GM19238 (cell line): ENCODE measurements at regions not wholly inside any gene's neighbourhood (a gene's known extent, or its start where the extent isn't known, plus 50 kb on each side); places are given as distances from the start of the nearest gene placed in this dataset.
"Not testable (repeated sequence)": the region's sequence is repeated elsewhere in the genome, so short reads cannot be mapped to it uniquely, and the experiment has no call there.

Source experiments
- DNase-seq: peaks from one replicate; pipeline ENCODE4 v3.0.0; 2011; ENCODE audit warnings: low spot score; ENCODE audit not compliant: insufficient read length

DNA sequence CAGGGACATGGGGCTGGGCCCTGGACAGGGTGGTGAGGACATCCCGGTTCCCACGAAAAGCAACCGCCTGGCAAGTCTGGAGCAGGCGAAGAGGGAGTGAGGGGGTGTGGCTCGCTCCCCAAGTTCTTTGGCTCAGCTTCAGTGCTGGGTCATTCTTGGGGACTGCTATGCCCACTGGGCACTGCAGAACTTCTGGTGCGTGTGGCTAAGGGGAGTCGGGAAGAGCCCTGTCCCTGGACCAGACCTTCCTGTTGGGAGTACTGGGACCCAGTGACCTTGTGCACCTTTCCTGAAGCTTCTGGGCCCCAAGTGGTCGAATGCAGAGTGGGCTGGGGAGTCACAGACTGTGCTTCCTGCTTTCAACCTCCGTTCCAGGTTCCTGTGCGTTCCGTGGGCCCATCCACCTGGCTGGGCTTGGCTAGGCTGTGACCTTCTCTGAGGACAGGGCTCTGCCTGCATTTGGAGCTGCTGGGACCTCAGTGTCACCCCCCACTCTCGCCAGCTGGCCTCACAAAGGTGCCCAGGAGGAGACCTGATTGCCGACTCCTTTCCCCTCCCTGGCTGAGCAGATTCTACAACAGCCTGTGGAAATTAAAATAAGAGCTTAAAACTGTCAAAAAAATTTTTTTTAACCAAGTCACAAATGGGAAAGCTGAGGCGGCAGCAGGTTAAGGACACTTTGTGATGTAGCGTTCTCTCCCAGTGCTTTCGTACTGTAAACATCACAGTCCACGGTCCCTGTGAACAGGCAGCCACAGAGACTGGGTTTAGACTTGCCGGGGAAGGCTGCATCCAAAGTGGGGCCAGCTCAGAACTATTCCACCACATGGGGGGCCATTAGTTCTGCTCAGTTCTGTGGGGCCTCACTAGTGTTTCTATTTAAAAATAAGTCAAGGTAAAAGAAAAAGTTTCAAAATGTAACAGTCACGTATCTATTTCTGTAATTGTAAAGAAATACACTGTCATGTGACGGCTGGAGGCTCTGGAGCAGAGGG lies 63.8 kb upstream of the WNT7B start:
- no peak for DNase-seq

DNA sequence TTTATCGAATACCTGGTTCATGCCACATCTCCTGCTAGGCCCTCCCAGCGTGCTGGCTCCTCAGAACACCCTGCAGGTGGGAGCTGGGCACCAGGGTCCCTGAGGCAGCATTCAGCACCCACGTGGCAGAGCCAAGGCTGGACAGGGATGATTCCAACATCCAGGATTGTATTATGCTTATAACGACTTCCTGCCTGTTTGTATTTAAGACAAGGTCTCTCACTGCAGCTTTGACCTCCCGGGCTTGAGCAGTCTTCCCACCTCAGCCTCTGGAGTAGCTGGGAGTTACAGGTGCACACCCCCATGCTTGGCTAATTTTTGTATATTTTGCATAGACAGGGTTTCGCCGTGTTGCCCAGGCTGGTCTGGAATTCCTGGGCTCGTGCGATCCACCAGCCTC lies 64.7 kb upstream of the WNT7B start:
- DNase-seq: no peak

DNA sequence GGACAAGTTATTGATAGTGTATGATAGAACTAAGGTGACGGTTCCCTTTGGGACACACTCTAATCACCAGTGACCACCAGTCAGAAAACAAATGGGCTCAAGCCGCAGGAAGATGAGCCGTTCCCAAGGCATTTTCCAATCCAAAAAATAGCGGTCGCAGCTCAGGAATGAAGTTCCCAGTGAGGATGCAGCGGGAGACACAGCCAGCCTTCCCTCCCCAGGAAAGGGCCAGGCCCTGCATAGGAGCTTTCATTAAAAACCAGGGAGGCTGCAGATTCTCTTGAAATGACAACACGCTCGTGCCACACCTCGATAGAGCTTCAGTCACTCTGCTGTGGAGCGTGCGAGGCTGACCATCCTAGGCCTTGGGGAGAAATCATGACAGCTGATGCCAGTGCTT lies 65.8 kb upstream of the WNT7B start:
- no peak for DNase-seq

DNA sequence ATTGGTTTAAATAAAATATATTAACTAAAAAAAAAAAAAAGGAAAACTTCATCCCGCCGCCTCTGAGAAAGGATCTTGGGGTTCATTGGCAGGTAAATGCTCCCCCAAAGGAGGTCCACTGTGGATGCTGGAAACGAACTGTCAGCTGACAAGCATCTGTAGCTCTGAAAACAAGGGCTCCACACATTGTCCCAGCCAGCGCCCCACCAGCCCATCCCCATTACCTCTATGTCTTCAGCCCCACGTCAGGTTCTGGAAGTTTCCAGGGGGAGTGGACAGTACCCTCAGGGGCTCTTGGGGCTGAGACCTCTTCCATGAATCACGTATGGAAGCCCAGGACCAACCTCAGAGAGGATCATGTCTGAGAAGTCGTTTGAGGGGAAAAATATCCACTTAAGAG lies 66.4 kb upstream of the WNT7B start:
- no peak for DNase-seq

DNA sequence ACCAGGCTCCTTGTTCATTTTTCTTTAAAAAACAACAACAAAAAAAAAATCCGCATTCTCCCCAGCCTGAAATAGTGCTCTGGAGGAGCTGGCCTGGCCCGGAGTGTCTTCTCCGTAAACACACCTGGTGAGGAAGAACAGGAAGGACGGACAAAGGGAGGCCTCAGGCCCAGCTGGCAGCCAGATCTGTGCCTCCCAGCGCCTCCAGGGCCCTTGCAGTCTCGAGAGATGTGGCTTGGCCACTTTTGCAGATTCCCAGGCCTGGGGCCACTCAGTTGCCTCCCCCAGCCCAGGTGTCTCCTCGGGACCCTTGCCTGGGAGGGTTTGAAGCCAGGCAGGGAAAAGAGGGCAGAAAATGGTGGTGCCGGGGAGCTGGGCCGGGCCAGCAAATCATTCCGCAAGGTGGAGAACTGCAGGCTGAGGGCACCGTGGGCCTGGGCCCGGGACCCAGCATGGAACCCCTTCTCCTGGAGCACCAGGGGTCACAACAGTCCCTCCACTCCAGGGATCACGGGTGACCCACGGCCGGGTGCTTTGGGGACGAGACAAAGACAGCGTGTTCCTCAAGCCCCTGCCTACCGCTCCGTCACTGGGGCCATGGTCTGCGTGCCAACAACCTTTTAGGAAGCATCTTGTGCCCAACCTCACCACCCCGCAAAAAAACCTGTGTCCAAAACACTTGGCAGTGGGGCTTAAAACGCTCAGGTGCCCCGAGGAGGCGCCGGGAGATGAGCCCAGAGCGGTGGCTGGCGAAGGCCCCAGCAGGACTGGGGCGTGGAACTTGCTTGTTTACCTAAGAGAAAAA lies 67.1 kb upstream of the WNT7B start:
- no peak for DNase-seq

DNA sequence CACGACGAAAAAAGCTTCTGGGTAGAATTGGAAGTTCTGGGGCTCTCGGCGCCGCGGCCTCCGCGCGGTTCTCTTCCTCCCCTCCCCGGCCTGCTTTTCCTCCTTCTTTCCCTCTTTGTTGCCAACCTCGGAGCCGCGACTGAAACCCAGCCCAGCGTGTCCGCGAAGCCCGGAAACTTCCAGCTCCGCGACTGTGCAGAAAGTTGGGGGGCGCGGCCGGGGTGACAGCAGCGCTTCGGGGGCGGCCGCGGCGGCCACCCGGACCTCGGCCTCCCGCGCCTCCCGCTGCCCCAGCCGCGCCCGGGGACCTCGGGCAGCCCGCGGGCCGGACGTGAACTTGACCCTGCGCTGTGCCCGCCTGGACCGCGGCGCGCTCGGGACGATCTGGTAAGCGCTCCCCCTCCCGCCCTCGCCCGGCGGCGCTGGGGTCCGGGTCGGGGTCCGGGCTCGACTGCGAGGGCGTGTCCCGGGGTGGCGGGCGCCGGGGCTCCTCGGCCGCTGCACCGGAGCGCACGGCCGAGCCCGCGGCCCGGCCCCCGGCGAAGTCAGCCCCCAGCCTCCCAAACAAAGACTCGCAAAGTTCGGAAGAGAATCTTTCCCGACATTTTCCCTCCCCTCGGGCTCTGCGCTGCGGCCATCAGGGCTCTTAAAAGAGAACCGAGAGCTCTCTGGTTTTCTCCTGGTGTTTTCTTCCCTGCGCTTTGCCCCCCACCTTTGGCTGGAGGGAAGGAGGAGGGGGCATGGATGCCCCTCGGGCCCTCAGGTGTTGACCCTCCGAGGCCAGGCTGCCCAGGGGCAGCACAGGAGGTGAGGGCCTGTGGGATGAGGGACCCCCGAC lies 67.9 kb upstream of the WNT7B start:
- no peak for DNase-seq

DNA sequence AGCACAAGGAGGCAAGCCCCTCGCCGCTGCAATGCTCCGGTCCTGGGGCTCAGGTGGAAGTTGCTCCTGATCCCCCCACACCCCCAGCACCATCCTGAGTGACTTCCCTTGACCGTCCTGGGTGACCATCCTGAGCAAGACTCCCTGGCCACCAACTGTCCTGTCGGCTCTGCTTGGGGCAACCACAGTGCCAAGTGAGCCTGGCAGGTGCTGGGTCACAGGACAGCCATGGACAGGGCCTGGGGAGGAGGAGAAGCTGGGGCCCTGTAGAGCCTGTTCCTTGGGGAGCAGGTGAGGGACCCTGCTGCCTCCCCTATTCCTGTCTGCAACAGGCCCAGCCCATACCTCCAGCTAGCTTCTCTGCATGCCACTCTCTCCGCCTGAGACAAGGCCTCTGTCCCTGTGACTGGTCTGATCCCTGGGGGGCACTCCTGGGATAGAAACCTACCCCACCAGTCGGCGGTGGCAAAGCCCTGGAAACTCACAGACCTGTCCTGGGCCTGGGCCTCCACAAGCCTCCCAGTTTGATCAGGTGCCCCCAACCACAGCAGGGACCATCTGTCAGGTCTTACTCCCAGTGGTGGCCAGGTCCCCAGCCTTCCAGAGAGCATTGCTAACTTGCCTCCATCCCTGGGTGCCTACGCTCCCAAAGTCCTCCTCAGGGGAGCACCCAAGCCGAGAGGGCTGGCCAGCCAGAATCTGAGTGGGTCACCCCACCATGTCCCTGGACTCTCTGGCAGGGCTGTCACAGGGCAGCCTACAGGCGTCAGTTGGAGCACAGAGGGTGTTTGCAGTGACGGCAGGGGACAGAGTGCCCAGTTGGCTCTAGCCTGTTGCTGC lies 68.7 kb upstream of the WNT7B start:
- no peak for DNase-seq

DNA sequence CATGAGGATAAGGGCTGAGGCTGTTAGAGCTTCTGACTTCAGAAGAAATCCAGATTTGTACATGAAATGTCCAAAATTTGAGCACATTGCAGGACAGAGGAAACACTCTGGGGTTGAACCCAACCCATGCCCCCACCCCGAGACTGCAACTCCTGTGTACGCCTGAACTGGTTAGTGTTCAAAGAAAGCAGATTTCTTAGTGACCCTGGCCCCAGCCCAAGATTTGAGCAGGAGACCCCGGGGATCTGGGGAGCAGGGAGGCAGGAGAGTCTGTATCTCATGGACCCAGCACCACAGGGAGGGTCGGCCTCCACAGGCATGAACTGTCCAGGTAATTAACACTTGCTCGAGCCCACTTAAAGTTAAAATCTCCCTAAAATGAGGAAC lies 69.3 kb upstream of the WNT7B start:
- DNase-seq: no peak

DNA sequence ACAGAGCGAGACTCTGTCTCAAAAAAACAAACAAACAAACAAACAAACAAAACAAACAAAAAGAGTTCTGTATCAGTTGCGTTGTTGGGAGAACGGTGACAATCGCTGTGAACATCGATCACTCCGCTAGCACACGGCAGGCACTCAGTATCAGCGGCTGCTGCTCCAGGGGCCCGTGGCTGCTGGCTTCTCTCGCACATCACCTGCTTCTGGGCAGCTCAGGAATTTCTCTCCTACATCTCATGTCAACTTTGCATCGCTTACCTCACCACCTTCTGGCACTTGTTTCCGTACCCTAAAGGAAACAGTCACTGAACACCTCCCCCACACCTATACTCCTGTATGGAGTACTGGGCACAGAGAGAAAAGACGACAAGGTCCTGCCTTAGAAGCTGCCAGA lies 70.3 kb upstream of the WNT7B start:
- no peak for DNase-seq

DNA sequence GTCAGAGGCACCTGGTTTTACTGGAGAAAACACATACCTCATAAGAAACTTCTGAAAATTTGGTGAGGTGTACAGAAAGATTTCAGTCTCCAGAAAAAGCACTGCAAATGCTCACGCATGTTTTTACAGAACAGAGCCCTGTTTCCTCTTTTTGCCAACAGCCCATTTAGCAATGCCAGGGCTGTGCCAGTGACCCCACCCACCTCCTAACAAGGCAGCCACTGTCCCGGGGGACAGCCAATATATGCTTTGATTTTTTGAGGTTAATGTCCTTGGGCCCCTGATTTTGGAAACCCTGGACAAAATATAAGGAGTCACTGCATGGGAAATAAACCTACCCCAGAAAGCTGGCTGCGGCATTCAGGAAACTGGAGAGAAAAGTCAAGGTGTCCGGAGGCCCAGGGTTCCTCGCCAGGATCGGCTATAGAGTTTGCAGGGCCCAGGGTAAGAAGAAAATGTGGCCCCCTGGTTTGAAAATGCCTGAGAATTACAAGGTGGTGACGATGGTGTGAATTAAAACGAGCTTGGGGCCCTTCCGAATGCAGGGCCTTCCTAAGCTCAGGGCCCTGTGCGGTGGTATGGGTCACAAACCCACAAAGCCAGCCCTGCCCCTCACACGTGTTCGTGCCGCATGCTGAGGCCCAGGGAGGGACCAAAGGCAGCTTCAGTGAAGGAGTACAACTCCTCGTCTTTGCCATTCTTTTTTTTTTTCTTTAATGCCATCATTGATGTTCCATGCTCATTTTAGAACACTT lies 71.1 kb upstream of the WNT7B start:
- DNase-seq: no peak

DNA sequence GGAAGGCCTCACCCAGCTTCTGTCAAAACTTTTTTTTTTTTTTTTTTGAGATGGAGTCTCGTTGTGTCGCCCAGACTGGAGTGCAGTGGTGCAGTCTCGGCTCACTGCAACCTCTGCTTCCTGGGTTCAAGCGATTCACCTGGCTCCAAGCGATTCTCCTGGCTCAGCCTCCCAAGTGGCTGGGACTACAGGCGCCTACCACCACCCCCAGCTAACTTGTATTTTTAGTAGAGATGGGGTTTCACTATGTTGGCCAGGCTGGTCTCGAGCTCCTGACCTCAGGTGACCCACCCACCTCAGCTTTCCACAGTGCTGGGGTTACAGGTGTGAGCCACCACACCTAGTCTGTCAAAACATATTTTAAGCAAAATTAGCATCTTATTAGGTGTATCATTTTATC lies 71.7 kb upstream of the WNT7B start:
- not testable (repeated sequence) for DNase-seq

DNA sequence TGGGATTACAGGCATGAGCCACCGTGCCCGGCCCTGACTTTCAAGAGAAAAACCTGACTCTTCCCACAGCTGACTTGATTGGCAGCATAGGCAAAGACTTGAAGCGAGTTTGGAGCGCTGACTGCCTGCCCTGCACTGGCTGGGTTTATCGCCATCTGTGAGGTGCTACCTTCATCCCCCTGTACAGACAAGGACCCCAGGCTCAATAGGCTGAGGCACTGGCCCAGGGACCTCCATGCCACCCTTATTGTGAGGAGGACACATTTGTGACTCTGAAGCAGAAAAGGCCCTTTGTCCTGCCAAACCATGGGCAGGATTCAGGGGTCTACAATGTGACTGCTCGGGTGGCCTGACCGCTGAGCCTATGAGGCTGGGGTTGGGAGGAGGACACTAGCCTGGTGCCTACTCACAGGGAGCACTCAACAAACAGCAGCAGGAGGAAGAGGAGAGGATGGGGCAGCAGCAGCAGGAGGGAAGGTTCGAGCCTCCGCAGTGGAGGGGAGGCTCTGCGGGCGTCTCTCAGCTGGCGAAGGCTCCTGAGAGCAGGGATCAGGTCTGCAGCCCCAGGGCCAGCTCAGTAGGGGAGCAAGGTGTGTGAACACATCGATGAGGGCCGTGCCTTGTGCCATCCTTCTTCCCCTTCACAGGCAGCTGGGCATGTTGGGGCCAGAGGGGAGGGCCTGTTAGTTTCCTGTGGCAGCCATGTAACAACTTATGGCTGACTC lies 72.9 kb upstream of the WNT7B start:
- DNase-seq: no peak

DNA sequence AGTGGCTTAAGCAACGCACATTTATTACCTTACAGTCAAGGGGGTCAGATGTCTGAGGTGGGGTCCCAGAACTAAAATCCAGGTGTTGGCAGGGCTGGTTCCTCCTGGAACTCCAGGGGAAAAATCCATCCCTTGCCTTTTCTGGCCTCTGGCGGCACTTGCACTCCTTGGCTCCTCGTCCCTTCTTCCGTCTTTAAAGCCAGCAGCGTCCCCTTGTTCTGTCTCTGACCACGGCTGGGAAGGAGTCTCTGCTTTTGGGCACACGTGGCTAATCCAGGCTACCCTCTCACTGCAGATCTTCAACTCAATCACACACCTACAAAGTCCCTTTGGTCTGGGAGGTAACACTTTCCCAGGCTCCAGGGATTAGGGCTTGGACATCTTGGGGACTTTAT lies 73.5 kb upstream of the WNT7B start:
- DNase-seq: no peak

DNA sequence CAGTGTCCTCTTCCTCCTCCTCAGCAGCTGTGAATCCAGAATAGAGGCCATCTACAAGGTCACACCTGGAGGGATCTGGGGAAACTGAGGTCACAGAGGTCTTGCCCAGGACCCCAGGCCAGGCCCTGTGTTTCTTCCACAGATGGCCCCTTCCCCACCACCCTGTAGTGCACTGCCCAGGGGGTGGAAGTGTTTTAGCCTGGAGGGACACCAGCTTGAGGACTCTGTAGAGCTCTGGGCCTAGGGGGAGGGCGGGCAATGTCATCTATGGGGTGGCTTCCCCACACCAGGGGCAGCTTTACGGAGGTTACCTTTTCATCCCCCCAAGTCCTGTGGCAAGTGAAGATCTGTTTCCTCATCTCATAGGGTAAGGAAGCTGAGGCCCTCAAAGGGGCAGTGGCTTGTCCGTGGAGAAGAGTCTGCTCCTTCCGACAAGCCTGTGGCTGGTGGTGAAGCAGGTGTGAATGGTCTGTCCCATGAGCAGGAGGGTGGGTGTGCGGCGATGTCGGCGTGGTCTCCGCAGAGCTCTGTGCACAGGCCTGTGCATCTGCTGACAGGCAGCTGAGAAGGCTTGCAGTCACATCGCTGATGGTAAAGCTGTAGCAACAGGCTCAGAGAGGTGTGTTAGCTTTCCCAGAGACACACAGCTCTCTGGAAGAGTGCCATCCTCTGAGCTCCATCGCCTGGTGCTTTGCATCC lies 74.1 kb upstream of the WNT7B start:
- DNase-seq: no peak

DNA sequence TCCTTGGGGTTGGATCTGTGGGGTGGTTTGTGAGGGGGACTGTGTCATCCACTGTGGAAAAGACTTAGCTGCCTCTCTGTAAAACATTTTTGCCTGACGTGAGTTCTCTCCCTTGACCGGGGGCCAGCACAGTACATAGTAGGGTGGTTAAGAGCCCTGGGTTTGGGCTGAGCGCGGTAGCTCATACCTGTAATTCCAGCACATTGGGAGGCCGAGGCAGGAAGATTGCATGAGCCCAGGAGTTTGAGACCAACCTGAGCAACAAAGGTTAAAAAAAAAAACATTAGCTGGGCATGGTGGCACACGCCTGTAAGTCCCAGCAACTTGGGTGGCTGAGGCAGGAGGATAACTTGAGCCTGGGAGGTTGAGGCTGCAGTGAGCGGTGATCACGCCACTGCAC lies 74.7 kb upstream of the WNT7B start:
- DNase-seq: no peak

DNA sequence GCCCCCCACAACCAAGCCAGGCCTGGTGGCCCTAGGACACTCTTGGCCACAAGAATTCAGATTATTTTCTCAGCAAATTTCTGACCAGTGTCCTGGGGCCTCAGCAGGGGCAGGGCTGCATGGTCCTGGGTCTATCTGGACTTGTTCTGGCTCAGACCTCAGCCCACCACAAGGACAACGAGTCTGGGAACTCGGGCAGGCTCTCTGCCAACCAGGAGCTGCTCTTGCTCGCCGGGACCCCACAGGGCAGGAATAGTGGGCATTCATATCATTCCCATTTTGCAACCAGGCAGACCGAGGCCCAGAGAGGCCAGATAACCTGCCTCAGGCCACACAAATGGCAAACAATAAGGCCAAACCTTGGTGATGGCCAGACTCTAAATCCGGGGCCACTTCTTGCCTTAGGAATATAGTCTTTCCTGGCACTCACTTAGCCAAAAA lies 75.4 kb upstream of the WNT7B start:
- DNase-seq: no peak

DNA sequence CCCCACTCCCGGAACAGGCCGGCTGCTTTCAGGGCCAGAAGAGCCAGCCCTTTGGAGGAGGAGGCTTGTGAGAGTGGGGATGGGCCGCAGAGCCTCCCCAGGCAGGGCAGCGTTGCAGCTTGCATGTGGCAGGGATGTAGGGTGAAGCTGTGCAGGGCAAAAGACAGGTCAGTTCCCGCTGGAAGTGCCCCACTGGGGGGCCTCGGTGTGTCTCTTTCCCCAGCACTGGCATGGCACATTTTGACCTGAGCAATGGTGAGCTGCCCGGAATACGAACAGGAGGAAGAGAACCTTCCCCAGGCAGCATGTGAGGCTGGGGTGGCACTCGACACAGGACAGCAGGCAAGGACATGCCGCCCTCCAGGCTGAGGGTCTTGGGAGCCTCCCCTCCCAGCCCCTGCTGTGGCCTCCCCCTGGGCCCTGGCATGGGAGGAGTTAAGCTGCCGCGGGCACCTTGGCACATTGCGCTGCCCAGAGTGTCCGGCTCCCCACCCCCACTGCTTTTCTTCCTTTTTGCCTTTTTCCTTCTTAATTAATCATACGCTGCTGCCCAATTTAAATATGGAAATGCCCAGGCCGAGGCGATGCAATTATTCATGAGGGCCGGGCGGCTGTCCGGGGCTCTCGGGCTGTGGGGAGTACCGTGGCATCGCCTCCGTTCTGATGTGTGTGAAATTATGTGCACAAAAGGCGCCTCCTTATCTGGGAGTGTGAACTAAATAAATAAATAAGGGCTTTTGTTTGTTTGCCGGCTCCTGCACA lies 76.0 kb upstream of the WNT7B start:
- DNase-seq: no peak

DNA sequence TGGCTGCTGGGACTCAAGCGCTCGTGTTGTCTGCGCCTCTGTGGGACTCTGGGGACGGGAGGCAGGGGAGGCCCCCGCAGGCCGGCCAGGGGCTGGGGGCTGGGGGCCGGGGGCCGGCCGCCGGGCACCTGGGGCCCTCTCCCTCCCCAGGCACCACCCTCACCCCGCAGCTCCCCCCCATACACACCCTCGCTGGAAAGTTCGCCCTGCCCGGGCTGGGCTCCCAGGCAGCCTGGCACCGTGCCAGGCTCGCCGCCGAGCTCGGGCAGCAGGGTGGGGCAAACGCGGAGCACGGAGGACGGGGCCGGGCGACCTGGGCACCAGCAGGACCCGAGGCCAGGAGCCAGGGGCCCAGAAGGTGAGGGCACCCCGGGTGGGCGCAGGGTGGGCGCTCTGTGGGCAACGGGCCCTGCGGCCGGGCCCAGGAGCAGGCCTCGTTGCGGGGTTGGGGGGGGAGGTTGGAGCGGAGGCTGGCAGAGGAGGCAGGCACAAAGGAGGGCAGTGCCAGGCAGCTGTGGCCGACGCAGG lies 76.7 kb upstream of the WNT7B start:
- peak; percentile 66 for DNase-seq
